Endothelial cell (in vitro differentiated cells): ENCODE measurements at regions not wholly inside any gene's neighbourhood (a gene's known extent, or its start where the extent isn't known, plus 50 kb on each side); places are given as distances from the start of the nearest gene placed in this dataset.

ENCODE experiments used
- DNase-seq: peaks from one replicate; pipeline ENCODE4 v3.0.0; 2021; ENCODE audit warnings: low spot score
- H3K27ac Mint-ChIP-seq: one replicate; pipeline ENCODE4 v1.8.0; 2021; ENCODE audit warnings: mixed read lengths, inconsistent platforms; ENCODE audit not compliant: unreplicated experiment
- H3K27me3 Mint-ChIP-seq: one replicate; pipeline ENCODE4 v1.8.0; 2021; ENCODE audit warnings: mild to moderate bottlenecking, moderate library complexity, mixed read lengths, inconsistent platforms; ENCODE audit not compliant: unreplicated experiment
- H3K36me3 Mint-ChIP-seq: one replicate; pipeline ENCODE4 v1.8.0; 2021; ENCODE audit warnings: mild to moderate bottlenecking, low read depth, mixed read lengths, inconsistent platforms; ENCODE audit not compliant: unreplicated experiment
- H3K4me1 Mint-ChIP-seq: one replicate; pipeline ENCODE4 v1.8.0; 2021; ENCODE audit warnings: mild to moderate bottlenecking, mixed read lengths, inconsistent platforms; ENCODE audit not compliant: unreplicated experiment
- H3K4me3 Mint-ChIP-seq: one replicate; pipeline ENCODE4 v1.8.0; 2021; ENCODE audit warnings: mild to moderate bottlenecking, mixed read lengths, inconsistent platforms; ENCODE audit not compliant: unreplicated experiment
- H3K9me3 Mint-ChIP-seq: one replicate; pipeline ENCODE4 v1.8.0; 2021; ENCODE audit warnings: mixed read lengths, inconsistent platforms; ENCODE audit not compliant: unreplicated experiment
- TF ChIP-seq, protein P1 (sequence below): fragments of 200-600 bp; sonication (generic); IDR thresholded peaks from one replicate; pipeline ENCODE4 v1.5.0; 2021; ENCODE audit warnings: antibody characterized with exemption; ENCODE audit not compliant: unreplicated experiment

DNA sequence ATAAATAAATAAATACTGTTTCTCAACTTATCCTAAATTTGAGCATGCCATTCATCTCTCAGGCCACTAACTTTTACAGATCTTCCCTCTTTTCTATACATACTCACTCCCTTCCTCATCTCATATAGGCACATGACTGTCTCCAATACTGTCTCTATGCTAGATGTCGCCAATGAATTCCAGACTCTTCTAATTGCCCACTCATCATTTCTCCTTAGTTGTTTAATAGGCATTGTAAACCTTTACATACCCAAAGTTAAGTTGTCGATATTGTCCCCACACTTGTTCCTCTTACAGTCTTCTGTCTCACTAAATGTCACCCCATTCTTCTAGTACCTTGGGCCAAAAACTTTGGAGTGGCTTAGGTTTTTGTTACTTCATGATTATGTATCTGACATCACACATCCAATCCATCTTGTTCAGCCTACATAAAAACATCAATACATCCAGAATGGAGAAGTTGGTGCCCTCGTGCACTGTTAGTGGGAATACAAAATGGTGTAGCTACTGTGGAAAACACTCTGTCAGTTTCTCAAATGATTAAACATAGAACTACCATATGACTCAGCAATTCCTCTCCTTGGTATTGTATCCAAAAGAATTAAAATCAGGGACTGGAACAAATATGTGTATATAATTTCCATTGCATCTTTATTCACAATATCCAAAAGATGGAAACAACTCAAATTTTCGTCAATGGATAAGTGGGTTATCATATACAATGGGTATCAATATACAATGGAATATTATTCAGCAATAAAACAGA, 935.1 kb downstream of the SLC4A3 start:
- Mint-ChIP-seq H3K9me3 (peaks cover 4% of the 10 kb centered on the region), H3K4me3 (no peak overlapping the region), H3K36me3 (no peaks in the 10 kb centered on the region), H3K27me3 (peaks cover 1% of the 10 kb centered on the region), H3K27ac (no peak overlapping the region), H3K4me1 (no peaks in the 10 kb centered on the region)
- TF ChIP-seq, protein P1, sequence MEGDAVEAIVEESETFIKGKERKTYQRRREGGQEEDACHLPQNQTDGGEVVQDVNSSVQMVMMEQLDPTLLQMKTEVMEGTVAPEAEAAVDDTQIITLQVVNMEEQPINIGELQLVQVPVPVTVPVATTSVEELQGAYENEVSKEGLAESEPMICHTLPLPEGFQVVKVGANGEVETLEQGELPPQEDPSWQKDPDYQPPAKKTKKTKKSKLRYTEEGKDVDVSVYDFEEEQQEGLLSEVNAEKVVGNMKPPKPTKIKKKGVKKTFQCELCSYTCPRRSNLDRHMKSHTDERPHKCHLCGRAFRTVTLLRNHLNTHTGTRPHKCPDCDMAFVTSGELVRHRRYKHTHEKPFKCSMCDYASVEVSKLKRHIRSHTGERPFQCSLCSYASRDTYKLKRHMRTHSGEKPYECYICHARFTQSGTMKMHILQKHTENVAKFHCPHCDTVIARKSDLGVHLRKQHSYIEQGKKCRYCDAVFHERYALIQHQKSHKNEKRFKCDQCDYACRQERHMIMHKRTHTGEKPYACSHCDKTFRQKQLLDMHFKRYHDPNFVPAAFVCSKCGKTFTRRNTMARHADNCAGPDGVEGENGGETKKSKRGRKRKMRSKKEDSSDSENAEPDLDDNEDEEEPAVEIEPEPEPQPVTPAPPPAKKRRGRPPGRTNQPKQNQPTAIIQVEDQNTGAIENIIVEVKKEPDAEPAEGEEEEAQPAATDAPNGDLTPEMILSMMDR, result no peak
- DNase-seq, result no peak

DNA sequence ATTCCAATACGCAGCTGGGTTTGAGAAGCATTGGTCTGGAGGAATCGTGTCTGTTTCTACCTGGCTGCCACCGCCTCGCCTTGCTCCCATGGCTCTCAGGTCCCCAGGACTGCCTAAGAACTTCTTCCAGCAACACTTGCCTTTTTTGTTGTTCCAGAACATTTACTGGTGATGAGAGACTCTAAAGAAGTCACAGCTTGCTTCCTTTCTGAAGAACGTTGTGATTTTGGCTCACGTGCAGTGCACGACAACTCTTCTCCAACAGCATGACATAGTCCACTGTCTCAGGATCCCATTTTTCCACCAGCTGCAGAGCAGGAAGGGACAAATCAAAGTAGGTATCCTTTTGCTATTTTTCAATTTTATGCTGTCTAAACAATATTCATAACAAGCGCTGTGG, 940.9 kb downstream of the SLC4A3 start:
- no peak overlapping the region for H3K4me3 Mint-ChIP-seq
- H3K36me3 Mint-ChIP-seq, result no peaks in the 10 kb centered on the region
- no peaks in the 10 kb centered on the region for H3K4me1 Mint-ChIP-seq
- TF ChIP-seq, protein P1, result no peak
- peaks cover 1% of the 10 kb centered on the region for H3K27me3 Mint-ChIP-seq
- no peak for DNase-seq
- H3K9me3 Mint-ChIP-seq, result no peaks in the 10 kb centered on the region
- no peak overlapping the region for H3K27ac Mint-ChIP-seq

DNA sequence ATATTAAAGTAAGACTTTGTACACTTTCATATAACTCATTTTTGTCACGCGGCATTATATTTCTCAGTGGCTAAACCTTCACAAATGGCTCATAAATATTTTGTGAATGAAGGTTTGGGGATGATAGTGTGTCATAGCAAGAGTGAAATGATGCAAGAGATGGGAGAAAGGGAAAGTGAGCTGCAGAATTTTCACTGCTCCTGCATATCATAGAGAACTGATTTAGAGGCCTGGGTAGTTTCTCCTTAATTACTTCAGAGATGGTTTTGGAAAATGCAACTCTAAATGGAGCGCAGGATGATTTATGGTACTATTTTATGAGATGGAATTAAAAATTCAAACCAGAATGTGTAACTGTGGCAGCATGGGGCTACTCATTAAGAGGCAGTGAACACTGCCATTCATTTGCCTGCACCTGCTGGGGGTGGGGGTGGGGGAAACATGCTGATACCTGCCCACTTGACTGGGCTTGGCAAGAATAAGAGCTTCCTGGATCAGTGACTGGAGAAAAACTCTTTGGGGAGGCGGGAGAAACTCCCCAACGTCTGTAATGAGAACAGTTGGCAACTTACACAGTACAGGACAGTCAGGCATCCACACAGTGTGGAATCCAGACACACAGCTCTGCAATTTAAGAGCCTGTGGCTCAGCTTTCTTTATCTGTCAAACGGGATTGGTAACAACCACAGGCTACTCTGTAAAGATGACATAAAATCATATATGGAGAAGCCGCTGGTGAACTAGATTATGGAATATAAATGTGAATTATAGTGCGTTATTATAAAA, 941.9 kb downstream of the SLC4A3 start:
- peaks cover 1% of the 10 kb centered on the region for H3K27me3 Mint-ChIP-seq

DNA sequence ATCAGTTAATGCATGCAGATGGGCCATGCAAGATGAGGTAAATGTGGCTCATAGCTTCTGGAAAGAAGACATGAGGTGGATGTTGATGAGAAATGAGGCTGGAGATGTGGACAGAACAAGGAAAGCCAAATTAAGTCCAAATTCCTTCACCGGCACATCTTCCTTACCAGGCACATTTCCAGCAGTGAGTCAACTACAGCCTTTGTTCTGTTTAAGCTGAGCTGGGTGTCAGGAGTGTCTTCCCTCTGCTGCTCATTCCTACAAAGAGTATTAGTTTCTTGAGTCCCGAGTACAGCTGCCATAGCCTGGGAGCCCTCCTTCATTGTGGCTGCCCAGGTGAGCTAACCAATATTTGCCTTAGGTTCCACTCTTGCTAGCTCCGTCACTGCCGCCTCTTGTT, 945.0 kb downstream of the SLC4A3 start:
- DNase-seq, result no peak
- Mint-ChIP-seq H3K36me3 (no peaks in the 10 kb centered on the region), H3K9me3 (no peaks in the 10 kb centered on the region), H3K27me3 (no peaks in the 10 kb centered on the region), H3K4me3 (no peak overlapping the region), H3K4me1 (no peaks in the 10 kb centered on the region), H3K27ac (no peak overlapping the region)
- TF ChIP-seq, protein P1, result no peak

More for the DNA sequence above, 941.9 kb downstream of the SLC4A3 start:
- TF ChIP-seq, protein P1, result no peak
- H3K4me1 Mint-ChIP-seq, result no peaks in the 10 kb centered on the region
- no peaks in the 10 kb centered on the region for H3K36me3 Mint-ChIP-seq
- DNase-seq, result no peak
- no peak overlapping the region for H3K27ac Mint-ChIP-seq
- no peak overlapping the region for H3K4me3 Mint-ChIP-seq
- no peaks in the 10 kb centered on the region for H3K9me3 Mint-ChIP-seq

DNA sequence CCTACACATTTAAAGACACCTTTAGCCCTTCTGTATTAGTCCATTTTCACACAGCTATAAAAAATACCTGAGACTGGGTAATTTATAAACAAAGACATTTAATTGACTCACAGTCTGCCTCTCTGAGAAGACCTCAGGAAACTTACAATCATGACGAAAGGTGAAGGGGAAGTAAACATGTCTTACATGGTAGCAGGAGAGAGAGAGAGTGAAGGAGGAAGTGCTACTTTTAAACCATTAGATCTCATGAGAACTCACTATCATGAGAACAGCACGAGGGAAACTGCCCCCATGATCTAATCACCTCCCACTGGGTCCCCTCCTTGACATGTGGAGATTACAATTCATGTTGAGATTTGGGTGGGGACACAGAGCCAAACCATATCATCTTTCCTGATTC, 946.6 kb downstream of the SLC4A3 start:
- no peak for DNase-seq
- no peaks in the 10 kb centered on the region for H3K27me3 Mint-ChIP-seq
- H3K36me3 Mint-ChIP-seq, result no peaks in the 10 kb centered on the region
- TF ChIP-seq, protein P1, result no peak
- H3K27ac Mint-ChIP-seq, result no peak overlapping the region
- no peaks in the 10 kb centered on the region for H3K9me3 Mint-ChIP-seq
- H3K4me1 Mint-ChIP-seq, result no peaks in the 10 kb centered on the region
- H3K4me3 Mint-ChIP-seq, result no peak overlapping the region
